Neural progenitor cell (in vitro differentiated cells): ENCODE measurements at regions not wholly inside any gene's neighbourhood (a gene's known extent, or its start where the extent isn't known, plus 50 kb on each side); places are given as distances from the start of the nearest gene placed in this dataset.

Source experiments
- DNase-seq: peaks from one replicate; pipeline ENCODE4 v3.0.0-alpha.2; 2016; ENCODE audit warnings: low spot score
- H2AFZ ChIP-seq: fragments of 200-600 bp; sonication (generic); replicated peaks from 2 replicates; pipeline ENCODE4 v1.6.1; 2016; ENCODE audit warnings: antibody characterized with exemption
- H3F3A ChIP-seq: fragments of 200-600 bp; sonication (generic); 2 replicates; pipeline ENCODE4 v1.6.1; 2016; ENCODE audit warnings: antibody characterized with exemption, low read depth
- H3K27ac ChIP-seq: fragments of 200-600 bp; sonication (generic); 2 replicates; pipeline ENCODE4 v1.5.1; 2016; ENCODE audit warnings: mild to moderate bottlenecking
- H3K27me3 ChIP-seq: fragments of 200-600 bp; sonication (generic); 2 replicates; pipeline ENCODE4 v1.6.1; 2016; ENCODE audit warnings: mild to moderate bottlenecking, moderate library complexity
- H3K36me3 ChIP-seq: fragments of 200-600 bp; sonication (generic); 2 replicates; pipeline ENCODE4 v1.5.1; 2016
- H3K4me1 ChIP-seq: fragments of 200-600 bp; sonication (generic); 2 replicates; pipeline ENCODE4 v1.6.1; 2016; ENCODE audit warnings: mixed run types
- H3K4me2 ChIP-seq: fragments of 200-600 bp; sonication (generic); 2 replicates; pipeline ENCODE4 v1.6.1; 2016
- H3K4me3 ChIP-seq: fragments of 200-600 bp; sonication (generic); 2 replicates; pipeline ENCODE4 v1.5.1; 2016
- H3K79me2 ChIP-seq: fragments of 200-600 bp; sonication (generic); 2 replicates; pipeline ENCODE4 v1.6.1; 2016; ENCODE audit warnings: low read depth
- H3K9ac ChIP-seq: fragments of 200-600 bp; sonication (generic); 2 replicates; pipeline ENCODE4 v1.6.1; 2016
- H3K9me3 ChIP-seq: fragments of 200-600 bp; sonication (generic); 2 replicates; pipeline ENCODE4 v1.5.1; 2016; ENCODE audit warnings: low read depth
- H4K20me1 ChIP-seq: fragments of 200-600 bp; sonication (generic); 2 replicates; pipeline ENCODE4 v1.6.1; 2016; ENCODE audit warnings: low read depth
- H3K27ac Mint-ChIP-seq: 3 replicates; pipeline ENCODE4 v1.8.0; 2021; ENCODE audit warnings: mixed read lengths
- H3K27me3 Mint-ChIP-seq: 2 replicates; pipeline ENCODE4 v1.8.0; 2022; ENCODE audit warnings: low read depth, mild to moderate bottlenecking, inconsistent platforms, moderate library complexity, mixed read lengths; ENCODE audit not compliant: insufficient read depth
- H3K36me3 Mint-ChIP-seq: 3 replicates; pipeline ENCODE4 v1.8.0; 2021; ENCODE audit warnings: mixed read lengths
- H3K4me1 Mint-ChIP-seq: 3 replicates; pipeline ENCODE4 v1.8.0; 2021; ENCODE audit warnings: mixed read lengths
- H3K4me3 Mint-ChIP-seq: 3 replicates; pipeline ENCODE4 v1.8.0; 2021; ENCODE audit warnings: mild to moderate bottlenecking, moderate library complexity, mixed read lengths
- H3K9me3 Mint-ChIP-seq: 3 replicates; pipeline ENCODE4 v1.8.0; 2020; ENCODE audit warnings: mixed read lengths
- EZH2 ChIP-seq: fragments of 200-600 bp; sonication (generic); IDR thresholded peaks from 2 replicates; pipeline ENCODE4 v1.6.1; 2017; ENCODE audit warnings: antibody characterized with exemption, mild to moderate bottlenecking, moderate library complexity
- EZH2phosphoT487 ChIP-seq: fragments of 200-600 bp; sonication (generic); IDR thresholded peaks from 2 replicates; pipeline ENCODE4 v1.6.1; 2017; ENCODE audit warnings: antibody characterized with exemption
- TF ChIP-seq, protein P1 (sequence below): fragments of 200-600 bp; sonication (generic); IDR thresholded peaks from 2 replicates; pipeline ENCODE4 v1.5.1; 2017; ENCODE audit warnings: antibody characterized with exemption, mild to moderate bottlenecking

DNA sequence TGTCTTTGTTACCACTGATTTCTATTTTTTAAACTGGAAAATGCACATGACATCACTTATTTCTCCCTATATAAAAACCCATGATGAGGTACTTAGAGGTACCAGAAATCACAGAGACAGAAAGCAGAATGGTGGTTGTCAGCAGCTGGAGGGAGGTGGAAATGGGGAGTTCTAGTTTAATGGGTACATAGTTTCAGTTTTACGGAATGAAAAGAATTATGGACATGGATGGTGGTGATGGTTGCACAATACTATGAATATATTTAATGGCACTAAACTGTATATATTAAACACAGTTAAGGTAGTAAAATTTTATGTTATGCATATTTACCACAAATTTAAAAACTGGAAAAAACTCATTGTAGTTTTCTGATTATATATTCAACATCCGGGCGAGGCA, 50.5 kb upstream of the CPEB4 start:
- Histone ChIP-seq H2AFZ (no peak overlapping the region), H4K20me1 (no peaks in the 10 kb centered on the region), H3F3A (no peaks in the 10 kb centered on the region), H3K9me3 (no peaks in the 10 kb centered on the region), H3K9ac (no peak overlapping the region), H3K36me3 (no peaks in the 10 kb centered on the region), H3K27ac (no peak overlapping the region), H3K4me2 (no peak overlapping the region), H3K4me3 (no peak overlapping the region), H3K79me2 (no peaks in the 10 kb centered on the region), H3K27me3 (no peaks in the 10 kb centered on the region), H3K4me1 (no peaks in the 10 kb centered on the region)
- peaks cover 13% of the 10 kb centered on the region for H3K27me3 Mint-ChIP-seq
- TF ChIP-seq EZH2phosphoT487 (no peak), EZH2 (no peak)
- TF ChIP-seq, protein P1, sequence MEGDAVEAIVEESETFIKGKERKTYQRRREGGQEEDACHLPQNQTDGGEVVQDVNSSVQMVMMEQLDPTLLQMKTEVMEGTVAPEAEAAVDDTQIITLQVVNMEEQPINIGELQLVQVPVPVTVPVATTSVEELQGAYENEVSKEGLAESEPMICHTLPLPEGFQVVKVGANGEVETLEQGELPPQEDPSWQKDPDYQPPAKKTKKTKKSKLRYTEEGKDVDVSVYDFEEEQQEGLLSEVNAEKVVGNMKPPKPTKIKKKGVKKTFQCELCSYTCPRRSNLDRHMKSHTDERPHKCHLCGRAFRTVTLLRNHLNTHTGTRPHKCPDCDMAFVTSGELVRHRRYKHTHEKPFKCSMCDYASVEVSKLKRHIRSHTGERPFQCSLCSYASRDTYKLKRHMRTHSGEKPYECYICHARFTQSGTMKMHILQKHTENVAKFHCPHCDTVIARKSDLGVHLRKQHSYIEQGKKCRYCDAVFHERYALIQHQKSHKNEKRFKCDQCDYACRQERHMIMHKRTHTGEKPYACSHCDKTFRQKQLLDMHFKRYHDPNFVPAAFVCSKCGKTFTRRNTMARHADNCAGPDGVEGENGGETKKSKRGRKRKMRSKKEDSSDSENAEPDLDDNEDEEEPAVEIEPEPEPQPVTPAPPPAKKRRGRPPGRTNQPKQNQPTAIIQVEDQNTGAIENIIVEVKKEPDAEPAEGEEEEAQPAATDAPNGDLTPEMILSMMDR: no peak
- H3K27ac Mint-ChIP-seq: no peak overlapping the region
- no peaks in the 10 kb centered on the region for H3K9me3 Mint-ChIP-seq
- DNase-seq: no peak
- no peak overlapping the region for H3K4me3 Mint-ChIP-seq
- peaks cover 2% of the 10 kb centered on the region for H3K4me1 Mint-ChIP-seq
- no peaks in the 10 kb centered on the region for H3K36me3 Mint-ChIP-seq
